Sciatic nerve (tissue), 2 donors: ENCODE measurements at regions not wholly inside any gene's neighbourhood (a gene's known extent, or its start where the extent isn't known, plus 50 kb on each side); places are given as distances from the start of the nearest gene placed in this dataset.
"Not testable (repeated sequence)": the region's sequence is repeated elsewhere in the genome, so short reads cannot be mapped to it uniquely, and the experiment has no call there.

Experiments
- ATAC-seq: fragments of 200-7000 bp; cut with Tn5 transposase; one replicate; pipeline ENCODE4 v1.9.1; 2020; ENCODE audit warnings: mild to moderate bottlenecking, moderate library complexity
- DNase-seq: peaks from one replicate; pipeline ENCODE4 v3.0.0-alpha.2; 2020; ENCODE audit warnings: low spot score
- intact Hi-C: fragments of 100-400 bp; cut with DNase I; formaldehyde crosslinking; loops from one replicate; pipeline ENCODE4 v1.14.2; 2022
- donor health status: DM: no; HTN: no; CAD: no.
- donor health status: DM: no; HTN: no; CAD: no.

DNA sequence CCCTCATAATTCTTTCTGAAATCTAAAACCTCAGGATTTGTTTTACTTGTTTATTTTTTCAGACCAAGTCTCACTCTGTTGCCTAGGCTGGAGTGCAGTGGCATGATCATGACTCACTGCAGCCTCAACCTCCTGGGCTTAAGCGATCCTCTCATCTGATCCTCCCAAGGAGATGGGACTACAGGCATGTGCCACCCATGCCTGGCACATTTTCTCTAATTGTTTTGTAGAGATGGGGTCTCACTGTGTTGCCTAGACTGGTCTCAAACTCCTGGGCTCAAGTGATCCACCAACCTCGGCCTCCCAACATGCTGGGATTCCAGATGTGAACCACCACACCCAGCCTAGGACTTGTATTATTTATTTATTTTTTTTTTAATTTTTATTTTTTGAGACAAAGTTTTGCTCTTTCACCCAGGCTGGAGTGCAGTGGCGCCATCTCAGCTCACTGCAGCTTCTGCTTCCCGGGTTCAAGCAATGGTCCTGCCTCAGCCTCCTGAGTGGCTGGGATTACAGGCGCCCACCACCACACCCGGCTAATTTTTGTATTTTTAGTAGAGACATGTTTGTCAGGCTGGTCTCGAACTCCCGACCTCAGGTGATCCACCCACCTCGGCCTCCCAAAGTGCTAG is 281.9 kb downstream of the GOLGA6L6 start:
- DNase-seq, ATAC-seq, intact Hi-C loops: not testable (repeated sequence)

DNA sequence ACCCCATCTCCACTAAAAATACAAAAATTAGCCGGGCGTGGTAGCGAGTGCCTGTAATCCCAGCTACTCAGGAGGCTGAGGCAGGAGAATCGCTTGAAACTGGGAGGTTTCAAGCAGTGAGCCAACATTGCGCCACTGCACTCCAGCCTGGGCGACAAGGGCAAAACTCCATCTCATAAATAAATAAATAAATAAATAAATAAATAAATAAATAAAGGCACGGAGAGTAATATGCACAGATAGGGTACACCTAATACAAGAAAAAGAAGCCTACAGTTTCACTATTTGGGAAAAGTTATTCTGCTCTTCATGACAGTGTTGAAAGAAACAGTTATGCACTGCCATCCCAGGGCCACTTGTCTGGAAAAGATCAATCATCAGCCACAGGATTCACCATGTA is 285.2 kb downstream of the GOLGA6L6 start:
- ATAC-seq, DNase-seq, intact Hi-C loops: not testable (repeated sequence)

DNA sequence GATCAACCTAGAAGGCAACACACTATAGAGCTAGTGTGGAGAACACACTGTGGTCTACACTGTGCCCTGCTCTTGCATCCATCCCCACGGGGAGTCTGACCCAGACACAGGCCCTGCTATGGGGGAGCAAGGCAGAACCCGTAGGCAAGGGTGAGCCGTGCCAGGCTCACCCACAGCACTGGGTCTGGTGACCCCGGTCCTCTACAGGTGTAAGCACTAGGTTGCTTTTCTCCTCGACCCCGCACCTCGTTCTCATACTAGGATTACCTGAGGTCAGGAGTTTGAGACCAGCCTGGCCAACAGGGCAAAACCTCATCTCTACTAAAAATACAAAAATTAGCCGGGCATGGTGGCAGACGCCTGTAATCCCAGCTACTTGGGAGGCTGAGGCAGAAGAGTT is 286.0 kb downstream of the GOLGA6L6 start:
- DNase-seq, ATAC-seq, intact Hi-C loops: not testable (repeated sequence)

DNA sequence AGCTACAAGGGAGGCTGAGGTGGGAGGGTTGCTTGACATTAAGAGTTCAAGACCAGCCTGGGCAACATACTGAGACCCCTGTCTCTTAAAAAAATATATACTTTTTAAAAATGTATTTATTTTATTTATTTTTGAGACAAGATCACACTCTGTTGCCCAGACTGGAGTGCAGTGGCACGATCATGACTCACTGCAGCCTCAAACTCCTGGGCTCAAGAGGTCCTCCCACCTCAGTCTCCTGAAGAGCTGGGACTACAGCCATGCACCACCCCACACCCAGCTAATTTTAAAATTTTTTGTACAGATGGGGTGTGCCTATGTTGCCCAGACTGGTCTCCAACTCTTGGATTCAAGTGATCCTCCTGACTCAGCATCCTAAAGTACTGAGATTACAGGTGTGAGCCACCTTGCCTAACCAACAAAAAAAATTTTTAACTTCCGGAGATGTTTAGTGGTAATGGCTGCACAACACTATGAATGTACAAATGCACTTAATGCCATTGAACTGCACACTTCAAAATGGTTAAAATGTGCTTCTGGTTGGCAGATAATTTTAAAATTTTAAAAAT is 288.5 kb downstream of the GOLGA6L6 start:
- ATAC-seq, intact Hi-C loops, DNase-seq: not testable (repeated sequence)

DNA sequence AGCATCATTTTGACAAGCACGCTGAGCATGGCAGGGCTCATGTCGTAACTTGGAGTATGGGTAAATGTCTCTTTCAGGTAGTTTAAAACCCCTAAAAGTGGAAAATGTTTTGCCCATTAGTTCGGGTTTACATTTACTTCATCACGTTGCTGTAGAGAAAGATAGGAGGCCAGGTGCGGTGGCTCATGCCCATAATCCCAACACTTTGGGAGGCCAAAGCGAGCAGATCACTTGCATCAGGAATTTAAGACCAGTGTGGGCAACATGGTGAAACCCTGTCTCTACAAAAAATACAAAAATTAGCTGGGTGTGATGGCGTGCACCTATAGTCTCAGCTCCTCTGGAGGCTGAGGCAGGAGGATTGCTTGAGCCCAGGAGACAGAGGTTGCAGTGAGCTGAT is 289.6 kb downstream of the GOLGA6L6 start:
- ATAC-seq, DNase-seq, intact Hi-C loops: not testable (repeated sequence)

DNA sequence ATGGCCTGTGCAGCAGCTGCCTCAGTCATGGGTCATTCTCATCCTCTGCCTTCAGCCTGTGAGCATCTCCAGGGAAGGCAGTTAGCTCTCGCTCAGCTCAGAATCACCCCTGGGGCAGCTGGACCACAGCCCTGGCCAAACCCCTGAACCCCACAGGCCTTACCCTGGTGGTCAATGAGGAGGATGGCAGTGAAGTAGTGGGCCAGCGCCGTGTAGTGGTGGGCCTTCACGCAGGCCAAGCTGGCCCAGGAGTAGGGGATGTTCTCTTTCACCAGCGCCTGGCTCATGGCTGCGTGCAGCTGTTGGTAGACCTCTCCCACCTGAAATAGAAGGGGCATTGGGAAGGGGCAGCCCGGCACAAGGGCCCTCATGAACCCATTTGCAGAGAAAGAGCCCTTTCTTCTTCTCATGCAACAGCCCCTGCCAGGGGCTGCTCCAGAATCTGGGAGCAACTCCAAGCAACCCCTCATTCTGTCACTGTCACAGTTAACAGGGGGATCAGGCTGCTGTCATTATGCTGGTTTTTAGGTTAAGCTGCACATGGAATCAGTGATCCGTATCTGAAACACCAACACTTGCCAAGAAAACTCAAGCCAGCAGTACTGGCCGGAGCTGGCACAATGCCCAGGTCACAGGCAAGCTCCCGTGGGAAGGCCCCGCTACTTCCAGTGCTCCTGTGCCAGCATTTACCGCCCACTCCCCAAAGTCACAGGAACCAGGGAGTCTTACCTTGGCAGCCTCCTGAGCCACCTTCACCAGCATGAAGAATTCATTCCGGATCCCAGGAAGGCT is 290.2 kb downstream of the GOLGA6L6 start:
- intact Hi-C loops, ATAC-seq, DNase-seq: not testable (repeated sequence)

DNA sequence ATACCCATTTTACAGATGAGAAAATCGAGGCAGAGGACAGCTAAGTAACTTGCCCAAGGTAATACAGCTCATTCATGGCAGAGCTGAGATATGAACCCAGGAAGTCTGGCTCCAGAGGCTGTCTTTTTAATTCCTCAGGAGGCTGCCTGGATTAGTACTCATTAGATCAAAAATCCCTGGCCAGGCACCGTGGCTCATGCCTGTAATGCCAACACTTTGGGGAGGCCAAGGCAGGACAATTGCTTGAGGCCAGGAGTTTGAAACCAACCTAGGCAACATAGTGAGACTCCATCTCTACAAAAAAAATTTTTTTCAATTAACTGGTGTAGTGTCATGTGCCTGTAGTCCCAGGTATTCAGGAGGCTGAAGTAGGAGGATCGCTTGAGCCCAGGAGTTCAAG is 291.4 kb downstream of the GOLGA6L6 start:
- DNase-seq, intact Hi-C loops, ATAC-seq: not testable (repeated sequence)

DNA sequence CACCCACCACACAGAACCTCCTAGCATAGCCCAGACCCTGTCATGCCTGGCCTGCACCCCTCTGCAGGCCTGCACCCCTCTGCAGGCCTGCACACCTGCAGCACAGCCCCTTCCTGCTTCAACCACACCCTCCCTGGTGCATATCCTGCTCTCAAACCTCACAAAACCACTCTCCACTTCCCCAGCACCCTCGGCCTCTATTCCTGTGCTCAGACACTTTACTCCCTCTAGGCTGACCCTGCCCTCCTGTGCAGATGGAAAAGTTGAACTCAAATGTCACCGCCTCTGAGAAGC is 292.0 kb downstream of the GOLGA6L6 start:
- ATAC-seq, DNase-seq, intact Hi-C loops: not testable (repeated sequence)

DNA sequence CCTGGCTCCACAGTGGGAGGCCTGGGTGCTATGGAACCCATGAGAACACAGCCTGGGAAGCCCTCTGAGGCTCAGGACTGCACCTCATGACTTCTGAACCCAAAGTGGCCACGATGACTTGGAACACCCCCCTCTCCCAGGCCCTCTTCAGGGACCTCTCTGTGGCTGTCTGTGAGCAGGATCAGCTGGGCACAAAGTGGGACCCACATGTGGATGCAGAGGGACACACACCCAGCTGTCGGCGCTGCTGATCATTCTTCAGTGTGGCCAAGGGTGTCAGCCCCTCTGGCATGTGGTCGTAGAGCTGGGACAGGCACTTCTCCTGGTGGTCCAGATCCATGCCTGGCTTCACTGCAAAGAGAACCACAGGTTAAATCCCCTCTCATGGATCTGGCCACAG is 293.2 kb downstream of the GOLGA6L6 start:
- DNase-seq, ATAC-seq, intact Hi-C loops: not testable (repeated sequence)

DNA sequence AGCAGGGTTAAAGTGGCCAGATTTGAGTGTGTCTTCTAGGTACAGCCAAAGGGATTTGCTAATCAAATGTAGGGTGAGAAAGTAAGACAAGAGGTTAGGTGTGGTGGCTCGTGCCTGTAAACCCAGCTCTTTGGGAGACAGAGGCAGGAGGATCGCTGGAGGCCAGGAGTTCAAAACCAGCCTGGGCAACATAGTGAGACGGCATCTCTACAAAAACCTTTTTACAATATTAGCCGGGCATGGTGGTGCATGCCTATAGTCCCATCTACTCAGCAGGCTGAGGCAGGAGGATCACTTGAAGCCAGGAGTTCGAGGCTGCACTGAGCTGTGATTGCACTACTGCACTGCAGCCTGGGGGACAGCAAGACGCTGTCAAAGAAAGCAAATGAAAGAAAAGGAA is 294.5 kb downstream of the GOLGA6L6 start:
- ATAC-seq, intact Hi-C loops, DNase-seq: not testable (repeated sequence)

DNA sequence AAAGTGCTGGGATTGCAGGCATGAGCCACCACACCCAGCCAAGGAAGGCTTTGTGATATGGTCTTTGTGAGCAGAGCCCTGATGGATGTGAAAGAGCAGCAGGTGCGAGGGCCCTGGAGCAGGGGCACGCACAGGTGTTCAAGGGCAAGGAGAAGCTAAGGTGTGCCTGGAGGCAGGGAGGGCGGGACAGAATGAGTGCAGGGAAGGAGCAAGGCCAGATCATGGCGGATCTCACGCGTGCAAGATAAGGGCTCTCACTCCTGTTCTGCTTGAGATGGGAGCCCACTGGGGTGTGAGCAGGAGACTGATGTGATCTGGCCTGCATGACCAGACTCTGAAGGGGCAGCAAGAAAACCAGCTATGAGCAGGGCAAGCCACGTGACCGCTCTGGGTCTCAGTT is 295.0 kb downstream of the GOLGA6L6 start:
- DNase-seq, ATAC-seq, intact Hi-C loops: not testable (repeated sequence)

DNA sequence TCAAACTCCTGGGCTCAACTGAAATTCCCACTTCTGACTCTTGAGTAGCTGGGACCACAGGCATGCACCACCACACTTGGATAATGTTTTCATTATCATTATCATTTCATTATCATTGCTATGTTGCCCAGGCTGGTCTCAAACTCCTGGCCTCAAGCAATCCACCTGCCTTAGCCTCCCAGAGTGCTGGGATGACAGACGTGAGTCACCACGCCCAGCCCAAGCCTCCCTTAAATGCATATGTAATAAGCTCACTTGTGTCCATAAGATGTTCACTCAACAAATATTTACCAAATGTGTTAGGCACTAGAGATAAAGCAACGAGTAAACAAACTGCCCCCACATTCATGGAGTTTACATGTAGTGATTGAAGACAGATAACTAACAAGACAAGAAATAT is 295.7 kb downstream of the GOLGA6L6 start:
- DNase-seq, intact Hi-C loops, ATAC-seq: not testable (repeated sequence)

DNA sequence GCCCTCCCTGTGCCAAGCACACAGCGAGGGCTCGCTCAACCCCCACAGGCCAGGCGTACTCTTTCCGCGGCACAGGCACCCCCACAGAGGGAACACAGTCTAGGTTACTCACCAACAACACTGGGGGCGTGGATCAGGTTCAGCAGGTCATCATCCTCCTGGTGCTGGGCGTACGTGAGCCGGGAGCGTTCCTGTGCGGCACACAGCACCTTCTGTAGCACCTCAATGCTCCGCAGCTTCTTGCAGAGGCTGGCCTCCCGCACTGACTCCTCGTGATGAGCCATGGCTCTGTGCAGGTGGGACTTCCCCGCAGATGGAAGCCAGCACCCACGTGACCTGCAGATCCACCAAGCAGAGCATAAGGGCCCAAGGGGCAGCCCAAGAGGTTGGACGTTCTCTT is 296.8 kb downstream of the GOLGA6L6 start:
- DNase-seq, intact Hi-C loops, ATAC-seq: not testable (repeated sequence)

DNA sequence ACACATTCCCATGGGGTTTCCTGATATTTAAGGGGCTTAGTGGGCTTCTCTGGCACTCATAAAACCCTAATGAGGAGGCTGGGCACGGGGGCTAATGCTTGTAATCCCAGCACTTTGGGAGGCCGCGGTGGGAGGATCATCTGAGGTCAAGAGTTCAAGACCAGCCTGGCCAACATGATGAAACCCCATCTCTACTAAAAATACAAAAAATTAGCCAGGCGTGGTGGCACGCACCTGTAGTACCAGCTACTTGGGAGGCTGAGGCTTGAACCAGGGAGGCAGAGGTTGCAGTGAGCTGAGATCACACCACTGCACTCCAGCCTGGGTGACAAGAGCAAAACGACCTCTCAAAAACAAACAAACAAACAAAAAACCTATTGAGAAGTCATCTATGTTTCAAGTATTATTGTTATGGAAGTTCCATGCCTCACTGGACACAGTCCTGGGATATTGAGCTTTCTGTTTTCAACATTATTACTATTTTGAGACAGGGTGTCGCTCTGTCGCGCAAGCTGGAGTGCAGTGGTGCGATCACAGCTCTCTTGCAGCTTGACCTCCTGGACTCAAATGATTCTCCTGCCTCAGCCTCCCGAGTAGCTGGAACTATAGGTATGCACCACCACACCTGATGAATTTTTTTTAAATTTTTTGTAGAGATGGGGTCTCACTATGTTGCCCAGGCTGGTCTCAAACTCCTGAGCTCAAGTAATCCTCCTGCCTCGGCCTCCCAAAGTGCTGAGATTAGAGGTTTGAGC is 297.9 kb downstream of the GOLGA6L6 start:
- ATAC-seq, DNase-seq, intact Hi-C loops: not testable (repeated sequence)

DNA sequence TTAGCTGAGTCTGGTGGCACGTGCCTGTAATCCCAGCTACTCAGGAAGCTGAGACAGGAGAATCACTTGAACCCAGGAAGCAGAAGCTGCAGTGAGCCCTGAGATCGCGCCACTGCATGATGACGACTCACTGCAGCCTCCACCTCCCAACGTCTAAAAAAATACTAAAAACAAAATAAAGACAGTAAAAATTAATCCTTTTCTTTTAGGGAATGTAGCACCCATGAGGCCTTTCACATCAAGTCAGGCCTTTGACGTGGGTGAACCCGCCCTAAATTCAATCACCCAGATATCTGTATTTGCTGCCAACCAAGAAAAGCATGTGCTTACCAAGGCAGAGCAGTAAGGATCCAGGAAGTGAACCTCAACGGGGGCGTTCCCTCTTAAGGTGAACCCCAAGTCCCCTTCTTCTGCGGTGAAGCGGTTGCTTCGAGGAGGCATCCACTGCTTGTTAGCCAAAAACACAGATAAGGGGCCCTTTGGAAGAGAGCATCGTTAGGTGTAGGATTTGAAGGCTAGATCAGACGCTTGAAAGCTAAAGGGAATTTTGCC is 301.2 kb downstream of the GOLGA6L6 start:
- intact Hi-C loops, DNase-seq, ATAC-seq: not testable (repeated sequence)

DNA sequence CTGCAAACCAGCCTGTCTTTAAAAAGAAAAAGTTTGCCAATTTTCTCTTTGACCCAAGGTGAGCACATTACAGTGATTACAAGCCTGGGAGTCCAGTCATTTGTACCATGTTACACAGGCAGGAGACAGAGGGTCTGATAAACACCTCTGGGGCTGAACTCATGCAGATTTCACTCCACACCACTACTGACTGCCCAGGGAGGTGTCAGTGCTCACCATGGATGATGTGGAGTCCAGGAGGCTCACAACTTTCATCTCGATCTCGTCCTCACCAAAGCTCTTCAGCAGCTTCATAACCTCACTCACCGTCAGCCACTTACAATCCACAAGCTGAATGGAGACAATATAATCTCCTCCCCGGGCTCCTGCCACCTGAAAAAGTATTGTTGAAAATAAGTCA is 302.4 kb downstream of the GOLGA6L6 start:
- DNase-seq, ATAC-seq, intact Hi-C loops: not testable (repeated sequence)

DNA sequence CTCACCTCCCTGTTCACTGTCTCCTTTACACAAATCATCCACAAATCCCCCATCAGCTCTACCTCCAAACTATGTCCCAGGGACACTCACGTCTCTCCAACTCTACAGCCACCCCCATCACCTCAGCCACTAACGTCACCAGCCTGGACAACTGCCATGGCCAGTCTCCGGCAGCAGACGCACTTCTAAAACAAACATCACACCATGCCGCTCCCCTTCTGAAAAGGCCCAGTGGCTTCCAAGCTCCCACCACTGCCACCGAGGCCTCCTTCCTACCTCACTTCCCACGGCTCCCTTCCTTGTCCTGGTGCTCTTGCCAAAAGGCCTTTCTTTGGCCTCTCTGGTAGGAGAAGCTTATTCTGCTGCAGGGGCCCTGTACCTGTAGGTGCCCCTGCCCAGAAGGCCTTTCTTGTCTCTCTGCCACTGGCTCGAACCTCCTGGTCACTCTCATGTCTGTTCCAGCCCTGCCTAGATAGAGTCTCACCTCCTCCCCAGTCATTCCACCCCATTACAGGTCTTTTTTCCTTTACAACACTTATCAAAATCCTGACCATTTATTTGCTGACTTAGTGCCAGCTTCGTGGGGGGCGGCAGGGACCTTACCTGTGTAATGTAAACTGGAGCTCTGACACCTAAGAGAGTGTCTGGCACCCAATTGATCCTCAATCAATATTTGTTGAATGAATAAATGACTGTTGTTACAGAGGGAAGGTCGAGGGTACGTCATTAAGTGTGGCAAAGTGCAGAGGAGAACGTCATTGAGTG is 304.2 kb downstream of the GOLGA6L6 start:
- ATAC-seq, DNase-seq, intact Hi-C loops: not testable (repeated sequence)

DNA sequence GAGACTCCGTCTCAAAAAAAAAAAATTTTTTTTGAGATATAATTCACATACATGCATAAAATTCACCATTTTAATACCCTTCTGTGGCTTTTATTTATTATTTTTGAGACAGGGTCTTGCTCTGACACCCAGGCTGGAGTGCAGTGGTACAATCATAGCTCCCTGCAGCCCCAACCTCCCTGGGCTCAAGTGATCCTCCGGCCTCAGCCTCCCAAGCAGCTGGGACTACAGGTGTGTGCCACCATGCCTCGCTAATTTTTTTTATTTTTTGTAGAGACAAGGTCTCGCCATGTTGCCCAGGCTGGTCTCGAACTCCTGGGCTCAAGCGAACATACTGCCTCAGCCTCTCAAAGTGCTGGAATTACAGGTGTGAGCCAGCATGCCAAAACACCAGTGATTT is 305.9 kb downstream of the GOLGA6L6 start:
- not testable (repeated sequence) for ATAC-seq

More for the DNA sequence above, 305.9 kb downstream of the GOLGA6L6 start:
- intact Hi-C loops, DNase-seq: not testable (repeated sequence)
